Erythroblast (primary cell): ENCODE measurements at regions not wholly inside any gene's neighbourhood (a gene's known extent, or its start where the extent isn't known, plus 50 kb on each side); places are given as distances from the start of the nearest gene placed in this dataset.

Experiments
- DNase-seq, 2 experiments: peaks; one replicate each; lab custom pipeline; 2025; lab: John Stamatoyannopoulos, UW
- GATA1 ChIP-seq: IDR thresholded peaks from 2 replicates; pipeline ENCODE4 v1.6.1; 2011; ENCODE audit warnings: low read depth, mild to moderate bottlenecking, control low read depth, low read length, moderate library complexity
- POLR2A ChIP-seq: IDR thresholded peaks from 2 replicates; pipeline ENCODE4 v1.6.1; 2011; ENCODE audit warnings: mild to moderate bottlenecking, low read length

DNA sequence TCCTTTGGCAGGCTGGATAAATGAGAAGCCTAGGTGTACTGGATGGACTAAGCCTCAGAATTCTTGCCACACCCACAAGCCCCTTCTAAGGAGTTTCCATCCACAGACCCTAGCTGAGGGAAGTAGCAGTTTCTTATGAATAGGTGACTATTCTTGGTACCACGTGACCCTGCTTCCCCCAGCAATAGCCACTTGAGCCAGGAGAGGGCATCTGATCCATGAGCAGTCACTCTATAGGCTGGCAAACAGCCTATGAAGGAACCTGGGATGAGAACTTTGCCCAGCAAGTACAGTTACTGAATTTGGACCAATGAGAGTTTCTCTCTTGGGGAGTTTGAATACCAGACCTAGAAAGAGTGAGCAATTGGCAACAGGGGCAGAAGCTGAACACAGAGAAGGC, 84.0 kb downstream of the RTL9 start:
- TF ChIP-seq GATA1 (no peak), POLR2A (no peak)
- peak; percentile 23 to 33 for DNase-seq

DNA sequence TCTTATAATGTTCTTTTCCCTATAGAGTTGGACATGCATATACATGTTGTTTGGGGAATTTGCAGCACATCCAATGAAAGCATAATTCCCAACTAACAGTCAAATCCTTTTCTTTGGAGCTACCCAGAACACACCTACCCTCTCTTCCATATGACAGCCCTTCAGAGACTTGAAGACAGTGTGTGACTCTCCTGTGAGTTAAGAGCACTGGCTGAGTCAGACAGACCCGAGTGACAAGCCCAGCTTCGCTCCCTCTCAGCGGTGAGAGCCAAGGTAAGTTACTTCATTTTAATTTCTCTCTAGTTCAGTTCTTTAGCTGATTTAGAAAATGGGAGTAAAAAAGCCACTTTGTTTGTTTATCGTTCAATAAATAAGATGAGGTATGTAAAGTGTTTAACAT, 86.3 kb downstream of the RTL9 start:
- TF ChIP-seq POLR2A (no peak), GATA1 (no peak)

DNA sequence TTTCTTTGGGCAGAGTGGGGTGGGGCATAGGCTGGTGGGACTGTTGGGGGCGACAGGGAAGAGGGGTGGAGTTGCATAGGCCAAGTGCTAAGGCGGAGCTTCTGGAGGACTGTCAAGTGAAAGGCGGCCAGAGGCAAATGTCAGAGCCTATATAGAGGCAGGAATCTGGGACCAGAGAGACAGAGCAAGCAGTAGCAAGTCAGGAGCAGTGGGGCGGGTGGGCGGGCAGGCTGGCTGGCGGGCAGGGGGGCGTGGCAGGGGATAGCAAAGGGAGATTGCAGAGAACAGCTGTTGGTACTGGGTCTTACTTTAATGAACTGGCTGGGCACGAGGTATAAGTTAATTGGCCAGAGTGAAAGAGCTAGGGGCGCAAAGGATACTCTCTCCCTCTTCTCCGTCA, 89.8 kb downstream of the RTL9 start:
- TF ChIP-seq GATA1 (no peak), POLR2A (no peak)
- DNase-seq = no peak

More for the DNA sequence above, 86.3 kb downstream of the RTL9 start:
- DNase-seq = no peak

DNA sequence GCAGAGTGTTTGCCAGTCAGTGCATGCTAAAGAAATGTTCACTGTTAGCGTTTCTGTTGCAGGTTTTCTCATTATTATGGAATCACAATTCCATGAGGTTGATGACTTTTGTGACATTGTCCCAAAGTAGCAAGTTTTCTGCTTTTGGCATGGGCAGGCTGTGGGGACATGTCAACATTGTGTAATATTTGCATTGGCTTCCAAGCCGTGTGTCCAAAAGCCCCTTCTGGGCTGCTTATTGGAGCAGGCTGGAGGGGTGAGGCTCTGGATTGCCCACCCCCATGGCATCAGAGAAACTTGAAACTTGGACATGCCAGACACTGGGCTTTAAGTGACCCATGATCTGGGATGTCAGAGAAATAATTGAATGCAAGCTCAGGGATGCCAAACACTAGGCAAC, 90.7 kb downstream of the RTL9 start:
- DNase-seq = no peak
- no peak for TF ChIP-seq POLR2A
- no peak for TF ChIP-seq GATA1

DNA sequence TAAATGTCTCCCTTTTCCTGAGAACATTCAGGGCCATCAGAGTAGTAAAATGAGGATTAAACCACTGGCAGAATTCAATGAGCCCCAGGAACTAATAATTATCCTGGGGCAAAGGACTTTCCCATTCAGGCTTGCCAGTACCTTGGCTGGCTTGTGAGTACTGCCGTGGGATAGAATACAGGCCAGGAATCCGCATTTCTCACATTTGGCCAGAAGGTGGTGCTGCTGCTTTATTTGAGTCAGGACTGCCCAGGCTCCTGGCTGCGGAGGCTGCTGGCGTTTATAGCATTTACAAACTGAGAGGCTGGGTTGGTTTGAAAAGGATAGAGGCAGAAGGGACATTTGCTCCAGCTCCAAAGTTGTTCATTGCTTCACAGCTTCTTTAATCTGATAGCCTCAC, 91.4 kb downstream of the RTL9 start:
- peak; percentile 52 to 74 for DNase-seq
- no peak for TF ChIP-seq POLR2A
- TF ChIP-seq GATA1 = no peak

DNA sequence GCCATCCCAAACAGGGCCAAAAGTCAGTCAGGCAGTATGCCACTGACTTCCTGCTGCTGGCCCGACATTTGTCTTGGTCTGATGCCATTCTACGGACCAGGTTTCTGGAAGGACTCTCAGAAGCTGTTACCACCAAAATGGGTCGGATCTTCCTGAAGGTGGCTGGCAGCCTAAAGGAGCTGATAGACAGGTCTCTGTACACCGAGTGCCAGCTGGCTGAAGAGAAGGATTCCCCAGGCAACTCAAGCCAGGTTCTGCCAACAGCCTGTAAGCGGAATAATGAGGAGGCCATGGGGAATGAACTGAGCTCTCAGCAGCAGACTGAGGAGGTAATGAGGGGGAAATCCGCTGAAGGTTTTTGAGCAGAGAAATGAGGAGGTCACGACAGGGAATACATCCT, 95.7 kb downstream of the RTL9 start:
- no peak for DNase-seq

DNA sequence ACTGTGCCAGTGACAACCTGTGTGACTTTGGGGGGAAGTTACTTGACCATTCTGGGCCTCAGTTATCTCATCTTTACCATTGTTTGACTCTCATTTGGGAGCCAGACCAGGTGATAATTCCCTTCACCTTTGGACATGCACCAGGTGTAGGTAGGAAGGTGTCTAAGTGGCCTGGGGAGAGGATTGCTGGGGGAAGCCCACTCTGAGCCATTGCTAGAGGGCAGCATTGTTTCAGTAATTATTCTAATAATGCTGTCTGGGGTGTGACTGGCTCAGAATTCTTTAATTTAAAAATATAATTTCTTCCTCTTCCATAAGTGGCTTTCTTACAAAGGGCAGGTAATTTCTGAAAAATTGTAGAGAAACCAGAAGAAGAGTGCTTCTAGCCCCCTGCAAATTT, 104.3 kb downstream of the RTL9 start:
- DNase-seq = no peak
- no peak for TF ChIP-seq POLR2A
- TF ChIP-seq GATA1 = no peak

More for the DNA sequence above, 95.7 kb downstream of the RTL9 start:
- TF ChIP-seq POLR2A = no peak
- no peak for TF ChIP-seq GATA1

DNA sequence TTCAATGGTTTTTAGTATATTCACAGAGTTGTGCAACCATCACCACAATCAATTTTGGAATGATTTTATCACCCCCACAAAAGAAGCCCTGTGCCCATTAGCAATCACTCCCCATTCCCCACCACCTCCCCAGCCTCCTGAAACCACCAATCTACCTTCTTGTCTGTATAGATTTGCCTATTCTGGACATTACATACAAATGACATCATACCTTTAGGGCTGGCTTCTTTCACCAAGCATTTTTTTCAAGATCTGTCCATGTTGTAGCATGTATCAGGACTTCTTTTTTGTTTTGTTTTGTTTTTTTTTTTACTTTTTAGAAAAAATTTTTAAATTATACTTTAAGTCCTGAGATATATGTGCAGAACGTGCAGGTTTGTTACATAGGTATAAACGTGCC, 108.1 kb downstream of the RTL9 start:
- DNase-seq = no peak
- TF ChIP-seq GATA1 (no peak), POLR2A (no peak)

DNA sequence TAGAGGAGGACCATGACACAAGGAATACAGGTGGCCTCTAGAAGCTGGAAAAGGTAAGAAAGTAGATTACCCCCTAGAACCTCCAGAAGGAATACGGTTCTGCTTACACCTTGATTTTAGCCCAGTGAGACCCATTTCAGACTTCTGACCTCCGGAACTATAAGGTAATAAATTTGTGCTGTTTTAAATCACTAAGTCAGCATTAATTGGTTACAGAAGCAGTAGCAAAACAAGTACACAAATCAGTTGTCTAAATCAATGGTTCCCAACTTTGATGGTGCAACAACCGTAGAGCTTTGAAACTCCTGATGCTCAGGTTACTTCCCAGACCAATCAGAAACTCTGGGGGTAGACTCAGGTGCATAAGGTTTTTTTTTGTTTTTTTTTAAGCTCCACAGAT, 113.6 kb downstream of the RTL9 start:
- TF ChIP-seq GATA1 (no peak), POLR2A (no peak)
- DNase-seq = no peak

DNA sequence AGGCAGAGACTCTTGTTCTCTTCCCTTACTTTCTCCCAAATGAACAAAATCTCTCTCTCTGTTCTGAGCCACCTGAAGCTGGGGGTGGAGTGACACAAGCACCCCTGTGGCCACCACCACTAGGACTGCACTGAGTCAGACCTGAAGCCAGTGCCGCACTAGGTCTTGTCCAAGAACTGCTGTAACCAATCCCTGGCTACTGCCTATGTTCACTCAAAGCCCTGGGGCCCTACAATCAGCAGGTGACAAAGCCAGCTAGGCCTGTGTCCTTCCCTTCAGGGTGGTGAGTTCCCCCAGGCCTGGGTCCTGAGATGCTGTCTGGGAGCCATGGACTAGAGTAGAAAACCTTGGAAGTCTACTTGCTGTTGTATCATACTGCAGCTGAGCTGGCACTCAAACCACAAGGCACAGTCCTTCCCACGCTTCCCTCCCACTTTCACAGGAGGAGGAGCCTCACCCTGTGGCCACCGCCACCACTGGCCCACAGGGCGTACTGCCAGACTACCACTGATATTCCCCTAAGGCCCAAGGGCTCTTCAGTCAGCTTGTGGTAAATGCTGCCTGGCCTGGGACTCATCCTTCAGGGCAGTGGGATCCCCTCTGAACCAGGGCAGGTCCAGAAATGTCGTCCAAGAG, 119.1 kb downstream of the RTL9 start:
- no peak for DNase-seq
- TF ChIP-seq POLR2A = no peak
- no peak for TF ChIP-seq GATA1

DNA sequence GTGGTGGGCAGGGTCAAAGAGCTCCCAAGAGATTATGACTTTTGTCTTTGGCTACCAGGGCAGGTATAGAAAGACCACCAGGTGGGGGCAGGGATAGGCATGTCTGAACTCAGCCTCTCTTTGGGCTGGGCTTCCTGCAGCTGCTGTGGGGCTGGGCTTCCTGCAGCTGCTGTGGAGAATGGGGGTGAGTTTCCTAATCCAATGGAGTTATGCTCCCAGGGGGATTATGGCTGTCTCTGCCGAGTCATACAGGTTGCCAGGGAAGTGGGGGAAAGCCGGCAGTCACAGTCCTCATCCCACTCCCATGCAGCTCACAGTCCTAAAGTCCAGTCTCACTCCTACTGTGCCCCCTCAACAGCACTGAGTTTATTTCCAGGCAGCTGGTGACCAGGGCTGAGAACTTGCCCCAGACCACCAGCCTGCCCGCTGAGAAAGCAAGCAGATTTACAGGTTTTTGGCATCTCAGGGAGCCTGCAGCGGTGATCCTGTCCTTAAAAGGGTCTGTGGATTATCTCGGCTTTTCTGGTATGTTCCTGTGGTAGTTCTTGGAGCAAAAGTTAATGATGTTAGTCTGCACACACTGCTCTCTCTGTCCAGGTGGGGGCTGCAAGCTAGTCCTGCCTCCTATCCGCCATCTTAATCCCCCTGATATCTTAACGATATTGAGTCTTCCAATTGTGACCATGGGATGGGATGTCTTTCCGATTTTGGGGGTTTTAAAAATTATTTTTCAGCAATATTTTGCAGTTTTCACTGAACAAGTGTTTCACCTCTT, 133.4 kb downstream of the RTL9 start:
- TF ChIP-seq GATA1 = no peak
- TF ChIP-seq POLR2A = no peak
- DNase-seq = no peak

DNA sequence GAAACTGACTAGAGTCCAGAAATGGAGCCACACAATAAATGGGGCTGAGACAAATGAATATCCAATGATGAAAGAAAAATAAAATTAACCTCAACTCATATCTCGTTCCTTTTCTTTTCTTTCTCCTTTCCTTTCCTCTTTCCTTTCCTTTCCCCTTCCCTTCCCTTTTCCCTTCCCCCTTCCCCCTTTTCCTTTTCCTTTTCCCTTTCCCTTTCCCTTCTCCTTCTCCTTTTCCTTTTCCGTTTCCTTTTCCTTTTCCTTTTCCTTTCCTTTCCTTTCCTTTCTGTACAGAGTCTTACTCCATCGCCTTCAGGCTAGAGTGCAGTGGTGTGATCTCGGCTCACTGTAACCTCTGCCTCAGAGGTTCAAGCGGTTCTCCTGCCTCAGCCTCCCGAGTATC, 146.3 kb downstream of the RTL9 start:
- DNase-seq = no peak

DNA sequence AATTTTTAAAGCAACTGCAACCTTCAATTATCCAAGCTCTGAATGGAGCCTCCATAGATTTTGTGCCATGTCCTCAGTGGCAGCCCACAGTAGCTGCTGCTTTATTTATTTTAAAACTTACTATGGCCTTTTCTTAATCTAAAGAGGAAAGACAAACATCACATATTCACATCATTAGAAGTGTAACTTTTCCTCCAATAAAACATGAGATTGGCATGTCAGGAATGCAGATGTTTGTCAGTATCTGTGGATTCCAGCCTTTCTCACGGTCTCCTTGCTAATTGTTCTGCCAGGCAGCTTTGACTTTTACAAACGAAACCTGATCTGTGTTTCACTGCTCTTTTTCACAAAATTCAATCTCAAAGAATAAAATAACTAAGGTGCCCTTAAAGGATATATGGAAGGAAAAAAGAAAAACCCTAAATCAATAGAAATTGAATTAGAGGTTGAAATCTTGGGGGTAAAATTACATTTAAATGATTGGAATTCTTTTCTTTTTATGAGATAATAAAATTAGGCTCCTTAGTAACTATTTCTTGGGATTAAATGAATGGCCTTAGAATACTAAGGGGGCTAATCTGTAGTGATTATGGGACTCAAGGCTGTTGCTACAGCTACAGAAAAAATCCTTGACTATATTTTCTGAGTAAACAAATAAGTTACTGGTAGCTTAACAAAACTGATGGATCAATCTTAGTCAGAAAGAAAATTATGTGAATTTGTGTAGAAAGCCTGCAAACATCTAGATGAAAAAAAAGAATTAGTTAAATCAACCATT, 151.3 kb downstream of the RTL9 start:
- TF ChIP-seq GATA1 (no peak), POLR2A (no peak)
- DNase-seq = no peak

More for the DNA sequence above, 146.3 kb downstream of the RTL9 start:
- TF ChIP-seq GATA1 (no peak), POLR2A (no peak)

DNA sequence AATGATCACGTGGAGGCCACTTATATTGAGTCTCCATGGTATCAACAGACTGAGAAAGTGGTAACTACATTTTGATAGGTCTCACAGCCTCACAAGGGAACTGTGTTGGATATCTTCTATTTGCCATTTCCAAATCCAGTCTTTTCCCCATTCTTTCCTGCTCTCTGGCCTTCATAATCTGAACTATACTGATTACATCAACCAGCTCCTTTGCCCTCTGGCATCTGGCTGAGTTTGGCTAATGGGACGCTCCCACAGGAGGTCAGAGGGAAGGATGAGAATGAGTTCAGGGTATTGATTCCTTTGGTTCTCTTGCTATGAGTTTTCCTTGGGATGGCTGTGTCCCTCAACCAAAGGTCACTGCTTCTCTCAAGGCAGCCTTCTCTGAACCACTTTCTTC, 152.6 kb downstream of the RTL9 start:
- DNase-seq = no peak
- TF ChIP-seq GATA1 = no peak
- no peak for TF ChIP-seq POLR2A
